Duodenal mucosa (tissue), 2 donors: ENCODE measurements at regions not wholly inside any gene's neighbourhood (a gene's known extent, or its start where the extent isn't known, plus 50 kb on each side); places are given as distances from the start of the nearest gene placed in this dataset.

Experiments used
- H3K27ac ChIP-seq: one replicate; pipeline ENCODE4 v1.7.0; 2013; ENCODE audit warnings: low read depth, low read length
- H3K27me3 ChIP-seq, 2 donors: one replicate each; pipeline ENCODE4 v1.7.0; 2013; ENCODE audit warnings: low read length in 2 of 2, control low read depth in 1 of 2; ENCODE audit not compliant: insufficient read depth in 2 of 2, control insufficient read depth in 1 of 2
- H3K36me3 ChIP-seq, 2 donors: one replicate each; pipeline ENCODE4 v1.7.0; 2013; ENCODE audit warnings: low read length in 2 of 2, control low read depth in 1 of 2; ENCODE audit not compliant: insufficient read depth in 2 of 2, control insufficient read depth in 1 of 2
- H3K4me1 ChIP-seq, 2 donors: one replicate each; pipeline ENCODE4 v1.7.0; 2013; ENCODE audit warnings: low read length in 2 of 2, control low read depth in 1 of 2; ENCODE audit not compliant: insufficient read depth in 2 of 2, control insufficient read depth in 1 of 2
- H3K4me3 ChIP-seq, 2 donors: one replicate each; pipeline ENCODE4 v1.7.0; 2013; ENCODE audit warnings: low read length in 2 of 2, low read depth in 1 of 2
- H3K9ac ChIP-seq, 2 donors: one replicate each; pipeline ENCODE4 v1.7.0; 2013; ENCODE audit warnings: low read length in 2 of 2, low read depth in 1 of 2
- H3K9me3 ChIP-seq, 2 donors: one replicate each; pipeline ENCODE4 v1.7.0; 2013; ENCODE audit warnings: low read length in 2 of 2, control low read depth in 1 of 2; ENCODE audit not compliant: control insufficient read depth in 1 of 2

GRCh38 chr16:66081775-66082366, 284.6 kb upstream of the CDH5 start:
- Histone ChIP-seq H3K4me3 (no peak overlapping the region), H3K9me3 (no peaks in the 10 kb centered on the region), H3K4me1 (no peaks in the 10 kb centered on the region), H3K36me3 (no peaks in the 10 kb centered on the region), H3K9ac (no peak overlapping the region), H3K27ac (no peak overlapping the region), H3K27me3 (no peaks in the 10 kb centered on the region)

DNA sequence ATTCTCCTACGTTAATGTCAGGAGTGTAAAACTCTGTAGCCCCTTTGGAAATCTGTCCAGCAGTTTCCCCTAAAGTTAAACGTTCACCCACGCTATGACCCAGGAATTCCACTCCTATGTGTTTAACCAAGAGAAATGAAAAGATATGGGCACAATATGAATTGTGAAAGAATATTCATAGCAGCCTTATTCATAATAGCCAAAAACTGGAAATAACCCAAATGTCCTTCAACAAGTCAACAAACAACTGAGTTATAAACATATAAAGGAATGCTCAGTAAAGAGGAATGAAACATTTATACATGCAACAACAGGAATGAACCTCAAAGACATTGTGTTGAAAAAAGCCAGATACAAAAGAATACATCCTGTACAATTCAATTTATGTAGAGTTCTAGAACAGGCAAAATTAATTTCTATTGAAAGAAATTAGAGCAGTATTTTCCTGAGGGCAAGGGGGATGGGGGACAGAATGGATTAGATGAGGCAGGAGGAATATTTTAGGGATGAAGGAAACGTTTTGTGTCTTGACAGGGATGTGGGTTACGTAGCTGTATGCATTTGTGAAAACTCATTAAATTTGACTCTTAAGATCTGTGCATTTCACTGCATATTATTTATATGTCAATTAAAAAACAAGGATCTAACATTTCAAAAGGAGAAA, 286.7 kb upstream of the CDH5 start:
- Histone ChIP-seq H3K27me3 (no peaks in the 10 kb centered on the region), H3K4me1 (no peaks in the 10 kb centered on the region), H3K9ac (no peak overlapping the region), H3K27ac (no peak overlapping the region), H3K36me3 (no peaks in the 10 kb centered on the region), H3K9me3 (no peaks in the 10 kb centered on the region), H3K4me3 (no peak overlapping the region)

- Histone ChIP-seq H3K4me3 (no peak overlapping the region), H3K27me3 (no peaks in the 10 kb centered on the region), H3K9me3 (no peaks in the 10 kb centered on the region), H3K36me3 (no peaks in the 10 kb centered on the region), H3K4me1 (no peaks in the 10 kb centered on the region), H3K9ac (no peak overlapping the region), H3K27ac (no peak overlapping the region)
Measured at GRCh38 chr16:66070140-66070917, 296.2 kb upstream of the CDH5 start.

- Histone ChIP-seq H3K4me1 (no peaks in the 10 kb centered on the region), H3K4me3 (no peak overlapping the region), H3K36me3 (no peaks in the 10 kb centered on the region), H3K9ac (no peak overlapping the region), H3K9me3 (no peaks in the 10 kb centered on the region), H3K27ac (no peak overlapping the region), H3K27me3 (no peaks in the 10 kb centered on the region)
Measured at GRCh38 chr16:66069587-66069986, 296.9 kb upstream of the CDH5 start.

- no peaks in the 10 kb centered on the region for H3K27me3 ChIP-seq
- H3K9ac ChIP-seq, result no peak overlapping the region
- H3K36me3 ChIP-seq, result no peaks in the 10 kb centered on the region
- H3K4me1 ChIP-seq, result no peaks in the 10 kb centered on the region
- H3K4me3 ChIP-seq, result no peak overlapping the region
- no peaks in the 10 kb centered on the region for H3K9me3 ChIP-seq
- H3K27ac ChIP-seq, result no peak overlapping the region
Measured at GRCh38 chr16:66066404-66066803, 300.1 kb upstream of the CDH5 start.

GRCh38 chr16:66065925-66066324, 300.6 kb upstream of the CDH5 start:
- Histone ChIP-seq H3K9ac (no peak overlapping the region), H3K27ac (no peak overlapping the region), H3K4me3 (no peak overlapping the region), H3K4me1 (no peaks in the 10 kb centered on the region), H3K27me3 (no peaks in the 10 kb centered on the region), H3K9me3 (no peaks in the 10 kb centered on the region), H3K36me3 (no peaks in the 10 kb centered on the region)

DNA sequence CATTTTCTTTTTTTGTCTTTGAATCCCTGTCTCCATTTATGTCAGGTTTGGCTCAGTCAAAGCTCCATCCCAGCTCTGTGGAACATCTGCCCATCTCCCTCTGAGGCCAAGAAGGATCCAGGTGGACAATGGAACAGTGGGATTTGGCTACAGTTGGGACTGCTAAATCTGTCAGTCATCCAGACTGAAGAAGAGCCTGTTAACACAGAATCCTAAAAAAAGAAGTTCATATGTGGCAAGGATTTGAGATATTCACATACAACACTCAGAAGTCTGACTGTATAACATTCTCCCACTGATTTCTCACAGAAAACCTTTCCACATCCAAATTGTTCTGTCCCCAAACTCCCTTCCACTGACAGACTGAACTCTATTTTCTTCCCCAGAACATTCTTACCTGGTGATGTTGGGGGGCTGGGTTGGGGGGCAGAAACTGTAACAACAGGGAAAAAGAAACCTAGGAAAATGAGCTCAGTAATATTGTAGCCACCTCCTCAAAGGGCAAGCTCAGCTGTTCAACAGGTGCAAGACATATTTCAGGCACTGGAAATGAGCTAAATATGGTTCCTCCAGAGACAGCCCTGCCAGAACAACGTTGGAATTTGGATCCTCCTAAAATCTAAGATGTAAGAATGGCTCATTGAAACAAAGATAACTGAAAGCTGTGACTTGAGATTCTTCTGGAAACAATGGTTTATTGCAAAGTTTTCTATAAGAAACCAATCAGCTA, 301.5 kb upstream of the CDH5 start:
- Histone ChIP-seq H3K9me3 (no peaks in the 10 kb centered on the region), H3K4me3 (no peak overlapping the region), H3K27ac (no peak overlapping the region)

DNA sequence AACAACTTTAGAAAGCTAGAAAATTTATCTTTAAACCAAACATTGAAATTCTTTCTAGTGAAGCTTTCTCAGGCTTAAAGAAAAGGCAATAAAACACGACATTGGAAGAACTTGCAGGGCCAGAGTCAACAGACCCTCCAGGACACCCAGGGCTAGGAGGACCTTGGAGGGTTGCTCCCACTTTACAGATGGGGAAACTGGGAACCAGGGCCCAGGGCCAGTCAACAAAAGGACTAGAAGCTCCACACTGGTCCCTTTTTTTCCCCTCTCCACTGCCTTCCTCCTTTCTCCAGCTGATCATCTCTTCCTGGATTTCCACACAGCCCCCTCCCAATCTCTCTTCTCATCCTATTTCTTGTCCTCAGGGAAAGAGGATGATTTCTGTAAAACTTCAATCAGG, 307.7 kb upstream of the CDH5 start:
- no peaks in the 10 kb centered on the region for H3K27me3 ChIP-seq
- no peaks in the 10 kb centered on the region for H3K9me3 ChIP-seq
- H3K9ac ChIP-seq, result no peak overlapping the region
- H3K27ac ChIP-seq, result no peak overlapping the region
- no peak overlapping the region for H3K4me3 ChIP-seq
- no peaks in the 10 kb centered on the region for H3K4me1 ChIP-seq
- H3K36me3 ChIP-seq, result no peaks in the 10 kb centered on the region

More for the DNA sequence above, 301.5 kb upstream of the CDH5 start:
- H3K4me1 ChIP-seq, result no peaks in the 10 kb centered on the region
- H3K27me3 ChIP-seq, result no peaks in the 10 kb centered on the region
- no peaks in the 10 kb centered on the region for H3K36me3 ChIP-seq
- H3K9ac ChIP-seq, result no peak overlapping the region

GRCh38 chr16:66058172-66058691, 308.3 kb upstream of the CDH5 start:
- Histone ChIP-seq H3K27me3 (no peaks in the 10 kb centered on the region), H3K4me1 (no peaks in the 10 kb centered on the region), H3K36me3 (no peaks in the 10 kb centered on the region), H3K4me3 (no peak overlapping the region), H3K27ac (no peak overlapping the region), H3K9ac (no peak overlapping the region), H3K9me3 (no peaks in the 10 kb centered on the region)

- H3K9ac ChIP-seq, result no peak overlapping the region
- H3K36me3 ChIP-seq, result no peaks in the 10 kb centered on the region
- H3K9me3 ChIP-seq, result no peaks in the 10 kb centered on the region
- no peak overlapping the region for H3K27ac ChIP-seq
- no peaks in the 10 kb centered on the region for H3K4me1 ChIP-seq
- no peak overlapping the region for H3K4me3 ChIP-seq
- no peaks in the 10 kb centered on the region for H3K27me3 ChIP-seq
Measured at GRCh38 chr16:66057057-66057456, 309.4 kb upstream of the CDH5 start.
